Stimulated activated naive CD8-positive, alpha-beta T cell treated with anti-CD3 and anti-CD28 coated beads, Interleukin-15, Interleukin-2, amounts not matched to agents 100 ng/mL and 50 ng/mL, for 24 hours (primary cell): ENCODE measurements at regions not wholly inside any gene's neighbourhood (a gene's known extent, or its start where the extent isn't known, plus 50 kb on each side); places are given as distances from the start of the nearest gene placed in this dataset.

Source experiments
- H3K27ac Mint-ChIP-seq: one replicate; pipeline ENCODE4 v1.8.0; 2021; ENCODE audit warnings: mild to moderate bottlenecking, mixed read lengths
- H3K27me3 Mint-ChIP-seq: one replicate; pipeline ENCODE4 v1.8.0; 2021; ENCODE audit warnings: mixed read lengths
- H3K36me3 Mint-ChIP-seq: one replicate; pipeline ENCODE4 v1.8.0; 2021; ENCODE audit warnings: low read depth, mixed read lengths
- H3K4me1 Mint-ChIP-seq: one replicate; pipeline ENCODE4 v1.8.0; 2021; ENCODE audit warnings: low read depth, mixed read lengths
- H3K4me3 Mint-ChIP-seq: one replicate; pipeline ENCODE4 v1.8.0; 2021; ENCODE audit warnings: mild to moderate bottlenecking, mixed read lengths
- H3K9me3 Mint-ChIP-seq: one replicate; pipeline ENCODE4 v1.8.0; 2021; ENCODE audit warnings: mixed read lengths

- peaks cover 4% of the 10 kb centered on the region for H3K4me1 Mint-ChIP-seq
- H3K27ac Mint-ChIP-seq: no peak overlapping the region
- peaks cover 11% of the 10 kb centered on the region for H3K9me3 Mint-ChIP-seq
- H3K27me3 Mint-ChIP-seq: no peaks in the 10 kb centered on the region
- H3K36me3 Mint-ChIP-seq: no peaks in the 10 kb centered on the region
- no peak overlapping the region for H3K4me3 Mint-ChIP-seq
These were observed 277.0 kb downstream of the PRL start for GRCh38 chr6:22019857-22020256.

- Mint-ChIP-seq H3K9me3 (peaks cover 11% of the 10 kb centered on the region), H3K4me1 (peaks cover 10% of the 10 kb centered on the region), H3K27ac (no peak overlapping the region), H3K36me3 (no peaks in the 10 kb centered on the region), H3K4me3 (no peak overlapping the region), H3K27me3 (no peaks in the 10 kb centered on the region)
These were observed 276.4 kb downstream of the PRL start for GRCh38 chr6:22020299-22021003.

GRCh38 chr6:22021966-22022365 is 274.9 kb downstream of the PRL start:
- H3K4me1 Mint-ChIP-seq: peaks cover 20% of the 10 kb centered on the region
- H3K27me3 Mint-ChIP-seq: no peaks in the 10 kb centered on the region
- H3K4me3 Mint-ChIP-seq: no peak overlapping the region
- peaks cover 11% of the 10 kb centered on the region for H3K9me3 Mint-ChIP-seq
- no peaks in the 10 kb centered on the region for H3K36me3 Mint-ChIP-seq
- H3K27ac Mint-ChIP-seq: no peak overlapping the region

GRCh38 chr6:22023937-22024336 is 272.9 kb downstream of the PRL start:
- Mint-ChIP-seq H3K4me3 (no peak overlapping the region), H3K36me3 (no peaks in the 10 kb centered on the region), H3K27ac (no peak overlapping the region)

DNA sequence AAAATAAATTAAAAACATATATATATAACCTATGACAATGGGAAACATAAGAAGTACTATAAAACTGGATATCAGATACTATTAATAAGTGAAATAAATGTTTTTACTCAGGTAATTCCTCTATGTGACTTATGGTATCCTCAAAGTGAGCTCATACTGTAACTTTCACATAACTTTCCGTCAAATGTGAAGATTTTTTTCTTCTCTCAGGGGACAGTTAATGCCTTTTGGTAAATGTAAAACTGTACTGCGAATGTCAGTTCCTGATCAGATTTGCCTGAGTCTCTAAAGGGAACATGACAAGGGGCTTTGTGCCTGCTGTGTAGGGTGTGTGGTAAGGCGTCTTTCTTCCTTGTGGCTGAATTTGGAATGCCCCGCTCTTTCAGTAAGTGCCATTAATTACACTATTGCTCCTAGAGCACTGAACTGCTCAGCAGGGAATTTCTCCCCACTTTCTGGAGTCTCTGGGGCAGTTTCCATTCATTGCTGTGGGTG is 271.8 kb downstream of the PRL start:
- Mint-ChIP-seq H3K9me3 (peaks cover 11% of the 10 kb centered on the region), H3K4me1 (peaks cover 36% of the 10 kb centered on the region), H3K27ac (peak overlapping the region; percentile 28), H3K27me3 (no peaks in the 10 kb centered on the region), H3K36me3 (no peaks in the 10 kb centered on the region), H3K4me3 (no peak overlapping the region)

More at GRCh38 chr6:22023937-22024336, 272.9 kb downstream of the PRL start:
- H3K9me3 Mint-ChIP-seq: peaks cover 11% of the 10 kb centered on the region
- peaks cover 28% of the 10 kb centered on the region for H3K4me1 Mint-ChIP-seq
- H3K27me3 Mint-ChIP-seq: no peaks in the 10 kb centered on the region

DNA sequence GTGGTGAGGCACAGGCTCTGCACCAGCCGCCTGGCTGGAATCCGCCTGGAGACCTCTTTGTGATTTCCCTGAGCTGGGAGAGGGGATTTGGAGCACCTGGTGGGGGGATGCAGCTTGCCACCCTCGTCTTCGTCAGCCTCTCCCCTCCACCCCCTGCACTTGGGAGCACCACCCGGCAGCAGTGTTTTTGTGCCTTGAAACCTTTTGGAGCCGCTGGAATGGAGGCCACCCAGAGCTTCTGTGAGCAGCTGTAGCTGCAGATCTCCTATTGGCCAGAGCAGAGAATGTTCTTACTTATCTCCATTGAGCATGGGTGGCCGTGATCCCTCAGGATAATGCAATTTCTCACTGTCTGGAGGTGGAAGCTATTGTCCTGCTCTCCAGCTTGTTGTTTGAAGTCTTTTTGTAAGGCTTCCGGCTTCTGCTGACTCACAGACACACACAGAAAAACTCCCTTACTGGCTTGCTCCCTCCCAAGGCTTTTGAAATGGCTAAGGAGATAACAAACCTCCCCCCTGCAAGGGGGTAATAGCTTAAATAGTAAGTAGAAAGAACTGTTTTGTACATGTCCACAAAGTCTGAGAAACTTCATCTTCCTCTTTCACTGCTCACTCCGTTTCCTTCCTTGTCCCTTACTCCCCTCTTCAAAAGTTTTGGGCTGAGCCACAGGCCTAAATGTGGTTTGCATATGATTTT is 271.2 kb downstream of the PRL start:
- Mint-ChIP-seq H3K4me1 (peaks cover 36% of the 10 kb centered on the region), H3K36me3 (no peaks in the 10 kb centered on the region), H3K27me3 (no peaks in the 10 kb centered on the region), H3K27ac (peak overlapping the region; percentile 64), H3K9me3 (peaks cover 11% of the 10 kb centered on the region), H3K4me3 (peak overlapping the region; percentile 36)

DNA sequence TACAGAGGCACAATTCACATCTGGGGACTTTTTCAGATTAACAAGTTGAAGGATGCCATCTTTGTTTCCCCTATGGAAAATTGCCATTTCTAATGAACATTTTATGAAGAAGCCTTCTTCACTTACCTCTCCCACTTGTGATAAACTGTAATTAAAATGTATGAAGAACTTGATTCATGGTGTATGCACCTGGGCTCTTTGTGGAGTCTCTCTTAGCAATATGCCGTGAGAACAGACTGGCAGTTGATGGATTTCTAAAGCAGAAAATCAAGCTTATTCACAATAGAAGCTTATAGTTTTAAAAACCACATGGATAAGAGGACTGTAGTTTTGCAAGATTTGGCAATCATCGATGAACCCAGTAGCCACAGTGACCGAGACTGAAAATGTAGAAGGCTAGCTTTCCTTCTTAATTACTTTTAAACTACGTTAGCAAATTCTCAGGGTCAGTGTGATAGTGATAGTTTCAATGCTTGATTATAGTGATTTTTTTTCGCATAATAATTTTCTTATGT is 270.6 kb downstream of the PRL start:
- H3K9me3 Mint-ChIP-seq: peaks cover 11% of the 10 kb centered on the region
- peak overlapping the region; percentile 6 for H3K4me3 Mint-ChIP-seq
- peak overlapping the region; percentile 64 for H3K27ac Mint-ChIP-seq
- H3K27me3 Mint-ChIP-seq: no peaks in the 10 kb centered on the region
- no peaks in the 10 kb centered on the region for H3K36me3 Mint-ChIP-seq
- peaks cover 36% of the 10 kb centered on the region for H3K4me1 Mint-ChIP-seq

DNA sequence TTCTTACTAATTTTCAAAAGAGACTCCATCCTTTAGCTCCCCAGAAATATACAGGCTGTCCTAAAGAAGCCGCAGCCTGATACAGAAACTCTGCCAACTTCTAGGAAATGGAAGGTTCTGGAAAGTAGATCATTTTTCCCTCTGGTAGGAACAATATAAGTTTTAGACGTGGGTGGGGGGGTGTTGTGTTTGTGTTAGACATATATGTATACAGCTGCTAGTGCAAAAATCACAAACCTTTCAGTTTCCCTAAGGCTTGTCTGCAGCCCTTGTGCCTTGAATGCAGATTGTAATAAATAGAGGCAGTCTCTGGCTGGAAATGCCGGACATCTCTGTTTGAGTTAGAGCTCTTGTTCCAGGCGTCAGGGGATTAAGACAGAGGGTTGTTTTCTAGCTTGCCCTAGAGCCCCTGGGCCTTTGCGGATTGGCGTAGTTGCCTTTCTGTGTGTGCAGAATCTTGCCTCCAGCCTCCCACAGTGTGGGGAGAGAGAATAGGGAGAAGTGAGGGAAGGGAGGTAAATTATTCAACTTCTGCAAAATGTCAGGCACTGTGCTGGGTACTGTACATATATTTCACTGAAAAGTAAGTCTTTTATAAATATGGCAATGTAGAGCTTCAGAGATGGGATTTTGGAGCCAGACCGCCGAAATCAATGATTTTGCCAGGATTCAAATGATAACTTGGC is 269.7 kb downstream of the PRL start:
- Mint-ChIP-seq H3K4me3 (no peak overlapping the region), H3K27me3 (no peaks in the 10 kb centered on the region), H3K27ac (no peak overlapping the region), H3K4me1 (peaks cover 33% of the 10 kb centered on the region), H3K9me3 (peaks cover 8% of the 10 kb centered on the region), H3K36me3 (no peaks in the 10 kb centered on the region)

GRCh38 chr6:22028403-22029090 is 268.3 kb downstream of the PRL start:
- Mint-ChIP-seq H3K27ac (no peak overlapping the region), H3K9me3 (no peaks in the 10 kb centered on the region), H3K36me3 (no peaks in the 10 kb centered on the region), H3K27me3 (no peaks in the 10 kb centered on the region), H3K4me1 (peaks cover 32% of the 10 kb centered on the region), H3K4me3 (no peak overlapping the region)

GRCh38 chr6:22029171-22029570 is 267.7 kb downstream of the PRL start:
- H3K27me3 Mint-ChIP-seq: no peaks in the 10 kb centered on the region
- no peak overlapping the region for H3K4me3 Mint-ChIP-seq
- no peak overlapping the region for H3K27ac Mint-ChIP-seq
- H3K9me3 Mint-ChIP-seq: no peaks in the 10 kb centered on the region
- peaks cover 32% of the 10 kb centered on the region for H3K4me1 Mint-ChIP-seq
- no peaks in the 10 kb centered on the region for H3K36me3 Mint-ChIP-seq

GRCh38 chr6:22030730-22031619 is 265.9 kb downstream of the PRL start:
- Mint-ChIP-seq H3K4me1 (peaks cover 22% of the 10 kb centered on the region), H3K36me3 (no peaks in the 10 kb centered on the region), H3K27ac (no peak overlapping the region), H3K27me3 (no peaks in the 10 kb centered on the region), H3K9me3 (no peaks in the 10 kb centered on the region), H3K4me3 (no peak overlapping the region)

DNA sequence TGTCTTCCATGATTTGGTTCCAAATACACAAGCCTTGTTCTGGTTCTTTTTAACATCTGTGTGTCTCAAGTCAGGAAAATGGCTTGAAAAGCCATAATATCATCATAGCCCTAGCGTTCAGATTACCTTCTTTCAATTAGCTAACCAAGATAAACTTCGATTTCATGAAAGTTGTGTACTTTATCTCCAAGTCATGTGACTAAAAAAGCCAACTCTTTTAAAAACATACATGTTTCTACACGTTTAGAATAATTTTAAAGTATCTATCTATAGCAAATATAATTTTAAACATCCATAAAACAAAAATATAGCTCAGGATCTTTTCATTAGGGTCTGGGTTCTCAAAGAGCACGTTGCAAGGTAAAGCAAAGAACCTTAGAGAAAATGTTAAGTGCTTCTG is 261.1 kb downstream of the PRL start:
- Mint-ChIP-seq H3K27me3 (no peaks in the 10 kb centered on the region), H3K4me1 (peaks cover 7% of the 10 kb centered on the region)

DNA sequence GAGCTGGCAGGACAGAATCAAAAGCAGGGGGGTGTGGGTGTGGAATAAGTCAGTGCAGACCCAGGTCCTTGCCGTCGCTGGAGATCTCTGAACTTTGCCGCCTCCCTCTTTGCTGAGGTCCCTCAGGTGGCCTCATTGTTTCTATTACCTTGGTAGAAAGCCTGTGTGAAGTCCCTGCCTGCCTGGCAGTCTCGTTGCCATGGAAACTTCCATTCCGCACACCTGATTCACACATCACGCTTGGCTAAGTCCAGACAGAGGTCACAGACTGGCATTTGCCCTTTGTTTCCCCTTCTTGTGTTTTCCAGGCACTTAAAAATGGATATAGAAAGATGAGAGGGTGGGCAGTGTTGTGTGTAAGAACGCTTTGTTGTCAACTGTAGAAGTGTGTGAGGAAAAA is 260.6 kb downstream of the PRL start:
- no peaks in the 10 kb centered on the region for H3K36me3 Mint-ChIP-seq
- H3K9me3 Mint-ChIP-seq: peaks cover 4% of the 10 kb centered on the region
- no peaks in the 10 kb centered on the region for H3K27me3 Mint-ChIP-seq
- H3K27ac Mint-ChIP-seq: no peak overlapping the region
- H3K4me1 Mint-ChIP-seq: peaks cover 7% of the 10 kb centered on the region
- H3K4me3 Mint-ChIP-seq: no peak overlapping the region

More for the DNA sequence above, 261.1 kb downstream of the PRL start:
- Mint-ChIP-seq H3K36me3 (no peaks in the 10 kb centered on the region), H3K27ac (no peak overlapping the region), H3K9me3 (peaks cover 4% of the 10 kb centered on the region), H3K4me3 (no peak overlapping the region)

DNA sequence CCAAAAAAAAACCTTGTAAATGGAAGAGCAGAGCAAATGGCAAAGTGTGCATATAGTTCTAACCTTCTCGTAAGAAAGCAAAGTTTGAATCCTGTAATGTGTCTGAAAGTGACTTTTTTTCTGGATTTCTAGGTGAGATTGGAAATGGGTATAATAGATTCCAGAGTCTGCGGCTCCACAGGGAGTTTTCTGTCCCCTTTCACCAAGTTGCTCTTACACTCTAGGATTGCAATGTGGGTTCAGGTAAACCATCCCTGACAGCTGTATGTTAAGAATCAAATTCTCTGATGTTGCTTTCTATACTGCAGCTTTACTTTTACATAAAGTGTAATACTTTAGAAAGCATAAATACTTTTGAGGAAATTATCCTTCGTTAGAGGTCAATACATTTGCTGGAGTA is 260.1 kb downstream of the PRL start:
- no peaks in the 10 kb centered on the region for H3K36me3 Mint-ChIP-seq
- H3K4me1 Mint-ChIP-seq: peaks cover 7% of the 10 kb centered on the region
- no peak overlapping the region for H3K27ac Mint-ChIP-seq
- no peak overlapping the region for H3K4me3 Mint-ChIP-seq
- H3K9me3 Mint-ChIP-seq: peaks cover 4% of the 10 kb centered on the region
- no peaks in the 10 kb centered on the region for H3K27me3 Mint-ChIP-seq
